ENCODE measurements at regions not wholly inside any gene's neighbourhood (a gene's known extent, or its start where the extent isn't known, plus 50 kb on each side); places are given as distances from the start of the nearest gene placed in this dataset.

- ATAC-seq (no peak), DNase-seq (ENCODE audit: missing footprints) (no peak)
- intact Hi-C loops (cut with DNase I) = no loop called here
Observed at GRCh38 chr5:18051953-18052352, 417.7 kb downstream of the TAF11L14 start.

GRCh38 chr5:18052569-18052968, 418.3 kb downstream of the TAF11L14 start:
- DNase-seq (ENCODE audit: missing footprints) = no peak
- intact Hi-C loops (cut with DNase I) = no loop called here
- no peak for ATAC-seq

DNA sequence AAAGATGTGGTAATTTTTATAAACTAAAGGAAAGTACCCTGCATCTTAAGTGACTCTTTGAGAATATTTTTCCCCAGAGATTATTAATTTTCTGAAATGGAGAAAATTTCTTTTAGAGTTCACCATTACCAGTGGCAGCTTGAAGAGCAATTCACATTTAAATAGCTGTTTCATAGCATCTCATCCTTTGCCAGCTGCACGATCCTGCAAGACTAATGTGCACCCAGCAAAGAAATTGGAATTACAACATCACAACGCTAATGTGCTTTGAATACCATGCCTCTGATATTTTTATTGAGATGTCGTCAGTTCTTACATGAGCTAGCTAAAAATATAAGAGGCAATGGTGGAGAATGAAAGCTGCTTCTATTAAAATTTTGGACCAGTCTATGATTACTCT, 423.5 kb downstream of the TAF11L14 start:
- ATAC-seq (no peak), DNase-seq (ENCODE audit: missing footprints) (no peak)
- intact Hi-C loops (cut with DNase I) = no loop called here

- DNase-seq (ENCODE audit: missing footprints) (no peak), ATAC-seq (no peak)
- intact Hi-C loops (cut with DNase I) = no loop called here
Observed at GRCh38 chr5:18067615-18068014, 433.4 kb downstream of the TAF11L14 start.

DNA sequence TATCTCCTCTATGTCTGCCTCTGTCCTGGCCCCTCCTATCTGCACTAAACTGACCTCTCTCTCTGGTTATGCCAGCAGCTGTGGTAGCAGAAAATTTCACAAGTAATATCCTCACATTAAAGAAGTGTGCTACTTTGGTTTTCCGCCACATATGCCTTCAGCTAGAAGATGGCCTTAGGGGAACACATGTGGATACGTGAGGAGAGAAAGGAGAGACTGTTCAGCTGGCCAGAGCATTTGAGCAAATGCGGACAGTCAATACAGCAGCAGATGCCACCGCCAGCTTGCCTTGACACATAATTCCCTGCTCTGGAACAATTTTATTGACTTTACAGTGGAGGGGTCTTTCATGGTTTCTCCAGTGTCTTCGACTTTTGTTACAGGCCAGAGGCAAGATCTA, 434.6 kb downstream of the TAF11L14 start:
- no peak for ATAC-seq
- no peak for DNase-seq (ENCODE audit: missing footprints)
- intact Hi-C loops (cut with DNase I) = no loop called here

DNA sequence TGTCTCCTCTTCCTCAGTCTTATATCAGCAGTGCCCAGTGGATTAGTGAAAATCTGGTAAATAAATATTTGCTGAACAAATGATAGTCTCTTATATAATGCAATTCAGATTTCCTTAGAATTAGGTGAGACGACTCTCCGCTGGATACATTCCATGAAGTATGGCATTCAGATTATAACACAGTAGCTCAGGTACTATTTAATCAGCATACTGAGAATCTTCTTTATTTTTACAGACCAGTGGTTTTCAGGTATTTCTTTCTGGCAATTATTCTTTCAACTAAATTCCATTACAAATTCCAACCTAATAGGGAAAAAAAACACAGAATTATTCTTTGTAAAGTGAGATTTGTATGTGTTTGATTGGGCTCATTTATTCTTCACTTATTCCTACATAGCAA, 435.5 kb downstream of the TAF11L14 start:
- intact Hi-C loops (cut with DNase I) = no loop called here
- no peak for ATAC-seq
- DNase-seq (ENCODE audit: missing footprints) = no peak

DNA sequence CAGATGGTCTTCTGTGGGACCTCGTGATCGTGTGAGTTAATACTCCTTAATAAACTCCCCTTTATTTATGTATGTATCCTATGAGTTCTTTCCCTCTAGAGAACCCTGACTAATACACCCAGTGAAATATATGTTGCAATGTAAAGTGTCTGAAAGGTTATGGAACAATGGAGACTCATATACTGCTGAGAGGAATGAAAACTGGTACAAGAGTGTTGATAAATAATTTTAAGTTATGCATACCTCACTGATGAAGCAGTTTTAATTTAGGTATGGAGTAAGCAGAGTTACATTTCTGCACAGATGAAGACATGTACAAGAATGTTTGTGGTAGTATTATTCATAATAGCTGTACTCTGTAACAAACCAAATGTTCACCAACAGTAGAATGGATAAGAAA, 438.3 kb downstream of the TAF11L14 start:
- no peak for ATAC-seq
- DNase-seq (ENCODE audit: missing footprints) = no peak
- intact Hi-C loops (cut with DNase I) = no loop called here

- DNase-seq (ENCODE audit: missing footprints) (no peak), ATAC-seq (no peak)
- intact Hi-C loops (cut with DNase I) = no loop called here
Observed at GRCh38 chr5:18074961-18075360, 440.7 kb downstream of the TAF11L14 start.

- DNase-seq (ENCODE audit: missing footprints) (no peak), ATAC-seq (no peak)
- intact Hi-C loops (cut with DNase I) = no loop called here
Observed at GRCh38 chr5:18078157-18078556, 443.9 kb downstream of the TAF11L14 start.

DNA sequence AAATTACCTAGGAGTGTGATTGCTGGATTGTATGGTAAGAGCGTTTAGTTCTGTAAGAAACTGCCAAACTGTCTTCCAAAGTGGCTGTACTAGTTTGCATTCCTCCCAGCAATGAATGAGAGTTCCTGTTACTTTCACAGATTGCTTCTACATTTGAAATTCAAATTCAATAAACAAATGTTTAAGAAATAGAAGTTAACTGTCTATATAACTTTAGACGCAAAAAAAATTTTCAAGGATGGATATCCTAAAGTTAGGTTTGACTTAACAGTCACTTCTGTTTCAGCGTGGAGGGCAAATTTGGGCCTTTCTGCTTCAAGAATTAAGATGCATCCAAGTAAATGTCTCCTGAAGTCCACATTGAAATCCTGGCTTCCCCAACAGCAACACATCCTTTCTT, 445.6 kb downstream of the TAF11L14 start:
- DNase-seq (ENCODE audit: missing footprints) = no peak
- intact Hi-C loops (cut with DNase I) = no loop called here
- ATAC-seq = no peak

DNA sequence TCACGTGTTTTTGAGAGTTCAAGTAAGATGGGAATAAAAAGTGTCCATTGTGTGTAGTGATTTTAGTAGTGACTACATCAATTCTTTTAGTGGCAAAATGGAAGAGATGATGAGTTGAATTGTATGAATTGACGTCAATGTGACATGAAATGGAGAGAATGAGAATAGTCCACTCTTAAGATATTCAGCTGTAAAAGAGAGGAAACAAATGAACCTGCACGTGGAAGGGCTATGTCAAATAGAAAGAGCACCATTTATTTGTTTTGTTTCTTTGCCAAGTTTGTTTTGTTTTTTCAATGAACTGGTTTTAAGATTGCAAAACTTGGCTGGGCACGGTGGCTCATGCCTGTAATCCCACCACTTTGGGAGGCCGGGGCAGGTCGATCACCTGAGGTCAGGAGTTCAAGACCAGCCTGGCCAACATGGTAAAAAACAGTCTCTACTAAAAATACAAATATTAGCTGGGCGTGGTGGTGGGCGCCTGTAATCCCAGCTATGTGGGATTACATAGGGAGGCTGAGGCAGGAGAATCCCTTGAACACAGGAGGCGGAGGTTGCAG, 453.8 kb downstream of the TAF11L14 start:
- DNase-seq (ENCODE audit: missing footprints) (no peak), ATAC-seq (no peak)
- intact Hi-C loops (cut with DNase I) = no loop called here

DNA sequence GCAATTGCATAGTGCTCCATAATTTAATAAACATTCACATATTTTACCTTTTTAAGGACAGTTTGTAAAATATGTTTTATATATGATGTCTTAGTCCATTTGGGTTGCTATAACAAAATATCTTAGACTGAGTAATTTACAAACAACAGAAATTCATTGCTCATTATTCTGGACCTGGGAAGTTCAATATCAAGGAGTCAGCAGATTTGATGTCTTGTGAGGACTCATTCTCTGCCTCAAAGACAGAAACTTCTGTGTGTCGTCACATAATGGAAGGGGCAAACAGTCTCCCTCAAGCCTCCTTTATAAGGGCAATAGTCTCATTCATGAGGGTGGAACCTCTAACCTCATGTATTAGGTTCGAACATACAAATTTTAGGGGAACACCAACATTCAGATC, 455.9 kb downstream of the TAF11L14 start:
- DNase-seq (ENCODE audit: missing footprints) = no peak
- ATAC-seq = no peak
- intact Hi-C loops (cut with DNase I) = no loop called here

DNA sequence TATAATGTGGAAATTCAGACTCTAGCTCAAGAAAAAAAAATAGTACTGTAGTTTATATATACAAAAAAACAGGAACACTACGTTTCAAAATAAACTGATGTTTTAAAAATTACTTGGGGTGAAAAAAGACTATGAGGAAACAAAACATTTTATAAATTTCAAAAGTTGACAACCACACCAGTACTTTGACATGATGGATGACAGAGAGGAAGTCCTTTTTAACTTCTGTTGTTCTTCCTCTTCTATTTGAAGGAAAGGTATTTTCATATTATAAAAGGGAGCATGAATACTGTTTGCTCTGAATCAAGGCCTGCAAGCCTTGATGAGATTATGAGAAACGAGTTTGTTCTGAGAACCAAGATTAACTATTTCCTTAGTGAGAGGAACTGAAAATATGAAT, 456.9 kb downstream of the TAF11L14 start:
- ATAC-seq (no peak), DNase-seq (ENCODE audit: missing footprints) (no peak)
- intact Hi-C loops (cut with DNase I) = no loop called here

GRCh38 chr5:18091758-18092157, 457.5 kb downstream of the TAF11L14 start:
- intact Hi-C loops (cut with DNase I) = no loop called here
- DNase-seq (ENCODE audit: missing footprints) (no peak), ATAC-seq (no peak)

- no peak for ATAC-seq
- intact Hi-C loops (cut with DNase I) = no loop called here
Observed at GRCh38 chr5:18095061-18095460, 460.8 kb downstream of the TAF11L14 start.

GRCh38 chr5:18097817-18098216, 463.6 kb downstream of the TAF11L14 start:
- no peak for DNase-seq (ENCODE audit: missing footprints)
- ATAC-seq = no peak
- intact Hi-C loops (cut with DNase I) = no loop called here

More at GRCh38 chr5:18095061-18095460, 460.8 kb downstream of the TAF11L14 start:
- DNase-seq (ENCODE audit: missing footprints) = no peak

GRCh38 chr5:18098691-18099090, 464.4 kb downstream of the TAF11L14 start:
- intact Hi-C loops (cut with DNase I) = no loop called here
- ATAC-seq (no peak), DNase-seq (ENCODE audit: missing footprints) (no peak)

DNA sequence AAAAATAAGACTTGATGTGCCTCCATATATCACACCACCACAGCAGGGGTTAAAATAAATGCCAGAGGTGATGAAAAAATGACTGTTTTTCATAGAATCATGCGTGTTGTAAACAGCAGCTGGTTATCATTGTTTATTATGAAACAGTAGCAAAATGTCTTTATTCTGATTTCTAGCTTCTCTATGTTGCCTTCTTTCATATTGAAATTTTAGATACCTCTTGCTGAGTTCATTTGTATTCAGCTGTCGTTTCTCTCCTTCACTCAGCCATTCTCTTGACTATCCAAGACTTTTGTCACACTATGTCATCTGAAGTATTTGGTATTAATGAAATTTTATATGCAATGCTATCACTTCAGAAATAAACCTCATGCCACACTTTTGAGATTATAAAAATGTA, 465.0 kb downstream of the TAF11L14 start:
- intact Hi-C loops (cut with DNase I) = no loop called here
- no peak for ATAC-seq
- no peak for DNase-seq (ENCODE audit: missing footprints)

DNA sequence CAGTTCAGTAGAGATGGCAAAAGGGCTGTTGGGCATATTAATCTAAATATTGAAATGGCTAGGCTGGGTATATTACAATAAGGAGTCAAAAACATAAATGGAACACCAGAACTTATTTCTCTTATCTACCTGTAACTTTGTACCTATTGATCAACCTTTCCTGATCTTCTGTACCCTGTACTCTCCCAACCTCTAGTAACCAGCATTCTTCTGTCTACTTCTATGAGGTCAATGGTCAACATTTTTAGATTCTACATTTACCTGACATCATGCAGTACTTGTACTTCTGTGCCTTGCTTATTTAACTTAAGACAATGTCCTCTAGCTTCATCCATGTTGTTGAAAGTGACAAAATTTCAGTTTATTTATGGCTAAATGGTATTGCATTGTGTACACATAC, 467.3 kb downstream of the TAF11L14 start:
- DNase-seq (ENCODE audit: missing footprints) (no peak), ATAC-seq (no peak)
- intact Hi-C loops (cut with DNase I) = no loop called here

- intact Hi-C loops (cut with DNase I) = no loop called here
- no peak for DNase-seq (ENCODE audit: missing footprints)
- ATAC-seq = no peak
Observed at GRCh38 chr5:18102733-18103132, 468.5 kb downstream of the TAF11L14 start.

DNA sequence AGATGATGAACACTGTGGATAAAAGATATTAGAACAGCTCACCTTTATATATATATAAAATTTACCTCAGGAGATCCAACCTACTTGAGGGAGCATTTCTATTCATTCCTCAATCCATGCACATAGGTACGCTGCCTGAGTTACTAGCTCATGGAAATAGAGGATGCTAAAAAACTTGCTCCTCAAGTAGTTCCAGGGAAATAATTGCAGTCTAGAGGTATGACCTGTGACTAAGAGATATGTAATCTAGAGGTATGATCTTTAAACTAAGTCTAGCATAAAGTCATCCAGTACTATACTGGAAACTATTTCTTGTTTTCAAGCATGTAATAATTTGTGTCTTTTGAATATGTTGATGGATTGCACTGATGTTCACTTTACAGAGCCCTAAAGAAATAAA, 471.2 kb downstream of the TAF11L14 start:
- no peak for ATAC-seq
- no peak for DNase-seq (ENCODE audit: missing footprints)
- intact Hi-C loops (cut with DNase I) = no loop called here

Data from Right ventricle myocardium inferior (tissue), 1 donor.